GM10266 (cell line): ENCODE measurements at regions not wholly inside any gene's neighbourhood (a gene's known extent, or its start where the extent isn't known, plus 50 kb on each side); places are given as distances from the start of the nearest gene placed in this dataset.

Source experiments
- DNase-seq: peaks from one replicate; pipeline ENCODE4 v3.0.0; 2012; ENCODE audit errors: extremely low spot score
- TF ChIP-seq, protein P1 (sequence below): IDR thresholded peaks from 2 replicates; pipeline ENCODE4 v1.5.1; 2012; ENCODE audit warnings: mild to moderate bottlenecking, low read depth; ENCODE audit not compliant: control insufficient read depth, insufficient read depth; ENCODE audit errors: missing control alignments

DNA sequence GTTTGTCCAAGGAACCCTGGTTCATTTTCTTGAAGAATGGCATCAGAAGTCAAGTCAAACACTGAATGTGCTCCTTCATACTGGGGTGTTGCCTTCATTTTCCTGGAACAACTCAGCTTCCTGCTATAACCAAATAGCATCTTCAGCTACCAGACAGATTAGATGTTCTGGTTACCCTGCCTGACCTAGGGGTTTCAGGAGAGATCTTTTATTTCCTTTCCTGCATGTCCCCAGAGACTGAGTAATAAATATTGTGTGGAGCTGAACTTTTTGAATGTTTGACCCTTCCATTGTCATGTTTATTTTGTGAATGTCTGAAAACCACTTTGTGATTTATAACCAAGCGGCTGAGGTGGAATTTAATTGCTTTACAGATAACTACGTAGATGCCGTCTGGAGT is 147.1 kb downstream of the IRX1 start:
- DNase-seq, result no peak
- TF ChIP-seq, protein P1, sequence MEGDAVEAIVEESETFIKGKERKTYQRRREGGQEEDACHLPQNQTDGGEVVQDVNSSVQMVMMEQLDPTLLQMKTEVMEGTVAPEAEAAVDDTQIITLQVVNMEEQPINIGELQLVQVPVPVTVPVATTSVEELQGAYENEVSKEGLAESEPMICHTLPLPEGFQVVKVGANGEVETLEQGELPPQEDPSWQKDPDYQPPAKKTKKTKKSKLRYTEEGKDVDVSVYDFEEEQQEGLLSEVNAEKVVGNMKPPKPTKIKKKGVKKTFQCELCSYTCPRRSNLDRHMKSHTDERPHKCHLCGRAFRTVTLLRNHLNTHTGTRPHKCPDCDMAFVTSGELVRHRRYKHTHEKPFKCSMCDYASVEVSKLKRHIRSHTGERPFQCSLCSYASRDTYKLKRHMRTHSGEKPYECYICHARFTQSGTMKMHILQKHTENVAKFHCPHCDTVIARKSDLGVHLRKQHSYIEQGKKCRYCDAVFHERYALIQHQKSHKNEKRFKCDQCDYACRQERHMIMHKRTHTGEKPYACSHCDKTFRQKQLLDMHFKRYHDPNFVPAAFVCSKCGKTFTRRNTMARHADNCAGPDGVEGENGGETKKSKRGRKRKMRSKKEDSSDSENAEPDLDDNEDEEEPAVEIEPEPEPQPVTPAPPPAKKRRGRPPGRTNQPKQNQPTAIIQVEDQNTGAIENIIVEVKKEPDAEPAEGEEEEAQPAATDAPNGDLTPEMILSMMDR, result no peak

- TF ChIP-seq, protein P1, result no peak
- no peak for DNase-seq
Measured at GRCh38 chr5:3751846-3752245, 156.2 kb downstream of the IRX1 start.

DNA sequence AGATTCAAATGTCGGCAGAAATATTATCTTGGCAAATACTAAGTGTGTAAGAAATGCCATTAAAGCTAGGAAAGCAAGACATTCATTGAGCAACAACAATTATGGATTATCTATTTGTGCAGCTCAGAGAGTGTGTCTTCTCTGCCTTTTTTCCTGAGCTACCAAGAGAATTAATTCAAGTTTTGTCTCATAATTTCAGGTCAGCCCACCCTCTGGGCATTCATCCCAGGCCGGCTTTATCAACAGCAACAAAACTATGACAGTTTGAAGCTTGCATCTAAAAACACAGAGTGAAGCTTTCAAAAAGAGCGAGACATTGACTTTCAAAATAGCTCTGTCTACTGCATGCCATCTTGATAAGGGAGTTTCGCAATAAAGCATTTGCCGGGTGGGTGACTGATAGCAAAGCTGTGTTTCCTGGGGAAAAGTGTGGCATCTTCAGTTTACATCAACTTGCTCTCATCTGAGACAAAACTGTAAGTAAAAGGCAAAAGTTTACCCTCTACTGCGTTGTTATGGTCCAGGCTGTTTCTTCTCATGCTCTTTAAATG is 182.4 kb downstream of the IRX1 start:
- TF ChIP-seq, protein P1, result no peak
- DNase-seq, result no peak

DNA sequence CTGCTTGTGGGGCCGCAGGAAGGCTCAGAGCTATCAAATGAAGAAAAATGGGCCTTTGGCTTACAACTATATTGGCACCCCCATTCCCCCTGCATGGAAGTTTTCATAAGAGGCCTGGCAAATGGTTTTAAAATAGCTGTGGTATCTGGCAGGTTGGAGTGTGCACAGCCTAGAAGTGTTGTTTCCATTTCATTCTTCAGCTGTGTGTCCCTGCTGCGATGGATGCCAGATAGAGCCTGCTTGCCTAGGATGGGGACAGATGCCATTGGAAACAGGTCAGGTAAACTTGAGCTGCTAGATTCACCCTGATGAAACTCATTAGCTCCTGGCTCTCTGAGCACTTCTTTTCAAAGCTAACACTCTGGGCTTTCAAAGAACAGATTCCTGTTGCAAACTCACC is 183.3 kb downstream of the IRX1 start:
- DNase-seq, result no peak
- TF ChIP-seq, protein P1, result no peak

DNA sequence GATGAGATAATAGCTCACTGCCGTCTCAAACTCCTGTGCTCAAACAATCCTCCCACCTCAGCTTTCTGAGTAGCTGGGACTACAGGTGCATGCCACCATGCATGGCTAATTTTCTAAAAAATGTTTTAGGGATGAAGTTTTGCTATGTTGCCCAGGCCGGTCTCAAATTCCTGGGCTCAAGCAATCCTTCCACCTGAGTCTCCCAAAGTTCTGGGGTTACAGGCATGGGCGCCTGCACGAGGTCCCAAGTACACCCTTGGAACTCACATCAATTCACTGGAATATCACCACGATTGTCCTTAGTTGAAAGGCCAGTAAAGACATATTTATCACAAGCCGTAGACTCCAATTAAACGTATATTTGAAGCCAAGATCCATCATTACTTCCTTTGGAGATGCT is 184.6 kb downstream of the IRX1 start:
- TF ChIP-seq, protein P1, result no peak
- no peak for DNase-seq

GRCh38 chr5:3780907-3781306 is 185.3 kb downstream of the IRX1 start:
- TF ChIP-seq, protein P1, result no peak
- DNase-seq, result no peak

DNA sequence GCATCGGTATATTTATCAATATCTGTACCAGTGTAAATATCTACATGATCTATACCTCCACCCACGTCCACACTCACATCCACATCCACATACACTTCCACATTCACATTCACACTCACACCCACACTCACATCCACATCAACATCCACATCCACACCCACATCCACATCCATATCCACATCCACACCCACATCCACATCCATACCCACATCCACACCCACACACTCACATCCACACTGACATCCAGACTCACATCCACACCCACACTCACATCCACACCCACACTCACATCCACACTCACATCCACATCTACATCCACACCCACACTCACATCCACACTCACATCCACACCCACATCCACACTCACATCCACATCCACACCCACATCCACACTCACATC is 189.2 kb downstream of the IRX1 start:
- TF ChIP-seq, protein P1, result no peak

More for the DNA sequence above, 189.2 kb downstream of the IRX1 start:
- no peak for DNase-seq
